WTC11 (cell line): ENCODE measurements at regions not wholly inside any gene's neighbourhood (a gene's known extent, or its start where the extent isn't known, plus 50 kb on each side); places are given as distances from the start of the nearest gene placed in this dataset.

ENCODE experiments used
- ATAC-seq: fragments of 200-7000 bp; cut with Tn5 transposase; 2 replicates; pipeline ENCODE4 v1.10.0; 2021; ENCODE audit warnings: mild to moderate bottlenecking, moderate library complexity
- CTCF ChIA-PET: fragments of 300-600 bp; sonication (Branson Sonifier 250); formaldehyde crosslinking; loops from one replicate; lab custom pipeline; 2021; ENCODE audit warnings: antibody characterized with exemption; lab: Charles Lee
- POLR2A ChIA-PET: fragments of 350-600 bp; sonication (Branson Sonifier 250); formaldehyde crosslinking; loops from one replicate; lab custom pipeline; 2021; ENCODE audit warnings: antibody characterized with exemption; lab: Charles Lee
- DNase-seq: peaks from one replicate; pipeline ENCODE4 v3.0.0; 2021; ENCODE audit warnings: low spot score
- H3K27ac Mint-ChIP-seq: 2 replicates; pipeline ENCODE4 v1.8.0; 2021; ENCODE audit warnings: mixed read lengths
- H3K27me3 Mint-ChIP-seq: 2 replicates; pipeline ENCODE4 v1.8.0; 2021; ENCODE audit warnings: low read depth, mild to moderate bottlenecking, moderate library complexity, mixed read lengths
- H3K36me3 Mint-ChIP-seq: 2 replicates; pipeline ENCODE4 v1.8.0; 2021; ENCODE audit warnings: mixed read lengths
- H3K4me1 Mint-ChIP-seq: 2 replicates; pipeline ENCODE4 v1.8.0; 2022; ENCODE audit warnings: mixed read lengths
- H3K4me3 Mint-ChIP-seq: 2 replicates; pipeline ENCODE4 v1.8.0; 2021; ENCODE audit warnings: mild to moderate bottlenecking, moderate library complexity, mixed read lengths
- H3K9me3 Mint-ChIP-seq: 2 replicates; pipeline ENCODE4 v1.8.0; 2021; ENCODE audit warnings: mixed read lengths
- CBFB ChIP-seq: sonication (generic); formaldehyde crosslinking; IDR thresholded peaks from 2 replicates; pipeline ENCODE4 v1.8.1; 2022; ENCODE audit warnings: mild to moderate bottlenecking, low read depth, missing genetic modification reagents
- ESRRA ChIP-seq: sonication (generic); formaldehyde crosslinking; IDR thresholded peaks from 2 replicates; pipeline ENCODE4 v1.8.1; 2022; ENCODE audit warnings: mild to moderate bottlenecking, missing genetic modification reagents, borderline replicate concordance
- GABPB1 ChIP-seq: sonication (generic); formaldehyde crosslinking; IDR thresholded peaks from 2 replicates; pipeline ENCODE4 v1.8.1; 2023; ENCODE audit warnings: mild to moderate bottlenecking, missing genetic modification reagents
- GTF2I ChIP-seq: fragments of 250-450 bp; sonication (Bioruptor Pico); conservative IDR thresholded peaks from 2 replicates; pipeline ENCODE4 v1.4.0; 2021; ENCODE audit warnings: mild to moderate bottlenecking
- HMGA2 ChIP-seq: fragments of 250-450 bp; sonication (Bioruptor Pico); IDR thresholded peaks from 2 replicates; pipeline ENCODE4 v1.4.0; 2021; ENCODE audit warnings: mild to moderate bottlenecking, moderate library complexity
- MAX ChIP-seq: sonication (generic); formaldehyde crosslinking; IDR thresholded peaks from 2 replicates; pipeline ENCODE4 v1.8.0; 2022; ENCODE audit warnings: mild to moderate bottlenecking, missing genetic modification reagents
- MLX ChIP-seq: sonication (generic); formaldehyde crosslinking; IDR thresholded peaks from 2 replicates; pipeline ENCODE4 v1.8.1; 2023; ENCODE audit warnings: mild to moderate bottlenecking, missing genetic modification reagents, moderate library complexity
- MXD4 ChIP-seq: fragments of 250-450 bp; sonication (Bioruptor Pico); IDR thresholded peaks from 2 replicates; pipeline ENCODE4 v1.8.0; 2021; ENCODE audit warnings: mild to moderate bottlenecking, moderate library complexity, borderline replicate concordance
- NFE2L1 ChIP-seq: sonication (generic); formaldehyde crosslinking; IDR thresholded peaks from 2 replicates; pipeline ENCODE4 v1.8.1; 2023; ENCODE audit warnings: missing genetic modification reagents
- RORB ChIP-seq: fragments of 250-450 bp; sonication (Bioruptor Pico); IDR thresholded peaks from 2 replicates; pipeline ENCODE4 v1.9.0; 2021; ENCODE audit warnings: mild to moderate bottlenecking
- SOX15 ChIP-seq: fragments of 250-450 bp; sonication (Bioruptor Pico); IDR thresholded peaks from 2 replicates; pipeline ENCODE4 v1.9.0; 2021; ENCODE audit warnings: mild to moderate bottlenecking
- TEAD1 ChIP-seq: sonication (generic); formaldehyde crosslinking; IDR thresholded peaks from 2 replicates; pipeline ENCODE4 v1.8.0; 2022; ENCODE audit warnings: mild to moderate bottlenecking, missing genetic modification reagents
- USF1 ChIP-seq: sonication (generic); formaldehyde crosslinking; IDR thresholded peaks from 2 replicates; pipeline ENCODE4 v1.8.0; 2022; ENCODE audit warnings: mild to moderate bottlenecking, missing genetic modification reagents
- ZNF121 ChIP-seq: sonication (generic); formaldehyde crosslinking; IDR thresholded peaks from 2 replicates; pipeline ENCODE4 v1.8.0; 2023; ENCODE audit warnings: missing genetic modification reagents
- ZNF263 ChIP-seq: sonication (generic); formaldehyde crosslinking; IDR thresholded peaks from 2 replicates; pipeline ENCODE4 v1.8.1; 2022; ENCODE audit warnings: low read depth, mild to moderate bottlenecking, moderate library complexity, missing genetic modification reagents
- ZNF281 ChIP-seq: sonication (generic); formaldehyde crosslinking; IDR thresholded peaks from 2 replicates; pipeline ENCODE4 v1.8.0; 2023; ENCODE audit warnings: mild to moderate bottlenecking, missing genetic modification reagents
- TF ChIP-seq, protein P1 (sequence below): sonication (generic); formaldehyde crosslinking; conservative IDR thresholded peaks from 2 replicates; pipeline ENCODE4 v1.8.1; 2023; ENCODE audit warnings: mild to moderate bottlenecking, low read depth, missing genetic modification reagents, moderate library complexity
- TF ChIP-seq, protein P2 (sequence below): sonication (generic); formaldehyde crosslinking; IDR thresholded peaks from 2 replicates; pipeline ENCODE4 v1.8.1; 2023; ENCODE audit warnings: mild to moderate bottlenecking, missing genetic modification reagents

- ATAC-seq (no peak), DNase-seq (no peak)
- TF ChIP-seq ESRRA (no peak), HMGA2 (CRISPR knock-in tag) (no peak), ZNF263 (CRISPR knock-in tag) (no peak), MXD4 (no peak), ZNF121 (CRISPR knock-in tag) (no peak), GTF2I (CRISPR knock-in tag) (no peak), SOX15 (CRISPR knock-in tag) (no peak), CBFB (CRISPR knock-in tag) (no peak), NFE2L1 (CRISPR knock-in tag) (no peak), MLX (CRISPR knock-in tag) (no peak), MAX (CRISPR knock-in tag) (no peak), ZNF281 (CRISPR knock-in tag) (no peak), USF1 (CRISPR knock-in tag) (no peak), TEAD1 (no peak)
- TF ChIP-seq, protein P1, sequence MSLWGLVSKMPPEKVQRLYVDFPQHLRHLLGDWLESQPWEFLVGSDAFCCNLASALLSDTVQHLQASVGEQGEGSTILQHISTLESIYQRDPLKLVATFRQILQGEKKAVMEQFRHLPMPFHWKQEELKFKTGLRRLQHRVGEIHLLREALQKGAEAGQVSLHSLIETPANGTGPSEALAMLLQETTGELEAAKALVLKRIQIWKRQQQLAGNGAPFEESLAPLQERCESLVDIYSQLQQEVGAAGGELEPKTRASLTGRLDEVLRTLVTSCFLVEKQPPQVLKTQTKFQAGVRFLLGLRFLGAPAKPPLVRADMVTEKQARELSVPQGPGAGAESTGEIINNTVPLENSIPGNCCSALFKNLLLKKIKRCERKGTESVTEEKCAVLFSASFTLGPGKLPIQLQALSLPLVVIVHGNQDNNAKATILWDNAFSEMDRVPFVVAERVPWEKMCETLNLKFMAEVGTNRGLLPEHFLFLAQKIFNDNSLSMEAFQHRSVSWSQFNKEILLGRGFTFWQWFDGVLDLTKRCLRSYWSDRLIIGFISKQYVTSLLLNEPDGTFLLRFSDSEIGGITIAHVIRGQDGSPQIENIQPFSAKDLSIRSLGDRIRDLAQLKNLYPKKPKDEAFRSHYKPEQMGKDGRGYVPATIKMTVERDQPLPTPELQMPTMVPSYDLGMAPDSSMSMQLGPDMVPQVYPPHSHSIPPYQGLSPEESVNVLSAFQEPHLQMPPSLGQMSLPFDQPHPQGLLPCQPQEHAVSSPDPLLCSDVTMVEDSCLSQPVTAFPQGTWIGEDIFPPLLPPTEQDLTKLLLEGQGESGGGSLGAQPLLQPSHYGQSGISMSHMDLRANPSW (CRISPR knock-in tag): no peak
- TF ChIP-seq, protein P2, sequence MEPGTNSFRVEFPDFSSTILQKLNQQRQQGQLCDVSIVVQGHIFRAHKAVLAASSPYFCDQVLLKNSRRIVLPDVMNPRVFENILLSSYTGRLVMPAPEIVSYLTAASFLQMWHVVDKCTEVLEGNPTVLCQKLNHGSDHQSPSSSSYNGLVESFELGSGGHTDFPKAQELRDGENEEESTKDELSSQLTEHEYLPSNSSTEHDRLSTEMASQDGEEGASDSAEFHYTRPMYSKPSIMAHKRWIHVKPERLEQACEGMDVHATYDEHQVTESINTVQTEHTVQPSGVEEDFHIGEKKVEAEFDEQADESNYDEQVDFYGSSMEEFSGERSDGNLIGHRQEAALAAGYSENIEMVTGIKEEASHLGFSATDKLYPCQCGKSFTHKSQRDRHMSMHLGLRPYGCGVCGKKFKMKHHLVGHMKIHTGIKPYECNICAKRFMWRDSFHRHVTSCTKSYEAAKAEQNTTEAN: no peak
- H3K27me3 Mint-ChIP-seq: no peaks in the 10 kb centered on the region
- H3K4me3 Mint-ChIP-seq: no peak overlapping the region
- H3K27ac Mint-ChIP-seq: no peak overlapping the region
- ChIA-PET POLR2A (no interaction called here), CTCF (no interaction called here)
- no peaks in the 10 kb centered on the region for H3K4me1 Mint-ChIP-seq
- H3K36me3 Mint-ChIP-seq: no peaks in the 10 kb centered on the region
- no peaks in the 10 kb centered on the region for H3K9me3 Mint-ChIP-seq
These were observed 452.6 kb downstream of the ZPLD1 start for GRCh38 chr3:102887431-102887830.

DNA sequence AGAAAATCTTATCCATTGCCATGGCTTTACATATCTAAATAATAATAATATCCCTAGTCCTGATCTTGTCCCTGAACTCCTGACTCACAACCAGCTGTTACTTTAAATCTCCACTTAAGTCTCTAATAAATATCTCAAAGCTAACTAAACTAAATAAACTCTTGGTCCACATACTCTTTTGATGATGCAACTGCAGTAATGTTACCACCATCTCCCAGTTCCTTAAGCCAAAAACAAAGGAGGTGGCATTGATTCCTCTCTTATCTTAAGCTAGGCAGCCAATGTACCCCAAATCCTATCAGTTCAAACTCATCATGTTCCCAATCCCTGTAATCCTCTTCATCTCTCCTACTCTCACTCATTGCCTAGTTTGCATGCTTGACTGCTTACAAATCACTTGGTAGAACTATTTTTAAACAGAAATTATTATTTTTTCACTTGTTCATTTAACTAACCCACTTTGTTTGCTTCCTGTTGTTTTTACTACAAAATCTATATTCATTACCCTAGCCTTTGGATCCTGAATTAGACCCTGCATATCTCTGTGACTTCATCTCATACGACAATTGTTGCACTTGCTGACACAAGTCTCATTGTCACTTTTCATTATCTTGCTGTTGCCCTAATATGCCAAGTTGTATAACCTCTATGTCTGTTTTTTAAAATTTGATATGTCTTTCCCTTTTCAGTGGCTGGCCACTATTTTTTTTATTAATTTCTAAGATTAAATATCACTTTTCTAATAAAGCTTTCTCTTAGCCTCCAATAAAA lies 462.2 kb downstream of the ZPLD1 start:
- Mint-ChIP-seq H3K4me3 (no peak overlapping the region), H3K27ac (no peak overlapping the region), H3K36me3 (no peaks in the 10 kb centered on the region), H3K27me3 (no peaks in the 10 kb centered on the region), H3K4me1 (no peaks in the 10 kb centered on the region), H3K9me3 (no peaks in the 10 kb centered on the region)
- no peak for ATAC-seq
- no peak for DNase-seq
- POLR2A ChIA-PET: interaction anchor here (0.5 kb wide), 1 partner anchor 223 kb away, joined by 3 read pairs; no protein-coding TSS in a partner anchor
- TF ChIP-seq ZNF263 (CRISPR knock-in tag) (no peak), RORB (CRISPR knock-in tag) (no peak), NFE2L1 (CRISPR knock-in tag) (no peak), CBFB (CRISPR knock-in tag) (no peak), GTF2I (CRISPR knock-in tag) (no peak), GABPB1 (CRISPR knock-in tag) (no peak)
- CTCF ChIA-PET: no interaction called here
